Suprapubic skin (tissue), 4 donors: ENCODE measurements at regions not wholly inside any gene's neighbourhood (a gene's known extent, or its start where the extent isn't known, plus 50 kb on each side); places are given as distances from the start of the nearest gene placed in this dataset.

Experiments used
- DNase-seq, 2 donors: peaks; one replicate each; pipeline ENCODE4 v3.0.0-alpha.2; 2019; ENCODE audit warnings: low spot score in 2 of 2
- H3K27ac ChIP-seq: fragments of 200-600 bp; sonication (generic); one replicate; pipeline ENCODE4 v1.5.1; 2019
- H3K27me3 ChIP-seq: fragments of 200-600 bp; sonication (generic); one replicate; pipeline ENCODE4 v1.5.1; 2019
- H3K36me3 ChIP-seq: fragments of 200-600 bp; sonication (generic); one replicate; pipeline ENCODE4 v1.5.1; 2019
- H3K4me1 ChIP-seq: fragments of 200-600 bp; sonication (generic); one replicate; pipeline ENCODE4 v1.5.1; 2019
- H3K4me3 ChIP-seq: fragments of 200-600 bp; sonication (generic); one replicate; pipeline ENCODE4 v1.5.1; 2019; ENCODE audit warnings: mild to moderate bottlenecking
- H3K9me3 ChIP-seq: fragments of 200-600 bp; sonication (generic); one replicate; pipeline ENCODE4 v1.5.1; 2019
- CTCF ChIP-seq, 2 donors: fragments of 200-600 bp in 1 of 2; fragments of 450-650 bp in 1 of 2; sonication (generic) in 1 of 2; IDR thresholded peaks; one replicate each; pipeline ENCODE4 v1.5.1; 2016 to 2019; ENCODE audit warnings: antibody characterized with exemption in 2 of 2, mild to moderate bottlenecking in 1 of 2, moderate library complexity in 1 of 2
- EP300 ChIP-seq: sonication (generic); formaldehyde crosslinking; IDR thresholded peaks from one replicate; pipeline ENCODE4 v1.6.1; 2017; ENCODE audit warnings: antibody characterized with exemption
- POLR2A ChIP-seq, 2 donors: fragments of 450-650 bp; IDR thresholded peaks; one replicate each; pipeline ENCODE4 v1.6.1; 2017; ENCODE audit warnings: antibody characterized with exemption in 2 of 2, mild to moderate bottlenecking in 2 of 2, moderate library complexity in 2 of 2
- POLR2AphosphoS5 ChIP-seq, 3 donors: sonication (generic); formaldehyde crosslinking; IDR thresholded peaks; one replicate each; pipeline ENCODE4 v1.6.1; 2017; ENCODE audit warnings: antibody characterized with exemption in 3 of 3
- WGBS: methylation state at CpG from one replicate; pipeline ENCODE4 v1.1.5; 2018; 5-methylcytosine and 5-hydroxymethylcytosine counted together

- TF ChIP-seq EP300 (no peak), POLR2AphosphoS5 (IDR thresholded peaks at IDR 0.05) (no peak), CTCF (IDR thresholded peaks at IDR 0.05) (no peak), POLR2A (IDR thresholded peaks at IDR 0.05) (no peak)
These were observed 148.8 kb upstream of the DHRS4 start for GRCh38 chr14:23804817-23805216.

GRCh38 chr14:23805761-23806160 is 147.8 kb upstream of the DHRS4 start:
- Histone ChIP-seq H3K9me3 (peaks cover 4% of the 10 kb centered on the region), H3K27ac (no peak overlapping the region), H3K4me1 (no peaks in the 10 kb centered on the region), H3K36me3 (no peaks in the 10 kb centered on the region), H3K27me3 (no peaks in the 10 kb centered on the region), H3K4me3 (no peak overlapping the region)
- DNase-seq, result no peak
- TF ChIP-seq POLR2AphosphoS5 (IDR thresholded peaks at IDR 0.05) (no peak), POLR2A (IDR thresholded peaks at IDR 0.05) (no peak), EP300 (no peak), CTCF (IDR thresholded peaks at IDR 0.05) (no peak)

More at GRCh38 chr14:23804817-23805216, 148.8 kb upstream of the DHRS4 start:
- Histone ChIP-seq H3K27ac (no peak overlapping the region), H3K4me3 (no peak overlapping the region), H3K27me3 (no peaks in the 10 kb centered on the region), H3K36me3 (no peaks in the 10 kb centered on the region), H3K9me3 (peaks cover 4% of the 10 kb centered on the region), H3K4me1 (no peaks in the 10 kb centered on the region)
- DNase-seq, result no peak
- WGBS, result 68% methylated on average over 3 of the region's 3 CpGs

- 78% methylated on average over 6 of the region's 6 CpGs for WGBS
- Histone ChIP-seq H3K36me3 (no peaks in the 10 kb centered on the region), H3K9me3 (no peaks in the 10 kb centered on the region)
These were observed 138.9 kb upstream of the DHRS4 start for GRCh38 chr14:23814527-23815256.

GRCh38 chr14:23816371-23816770 is 137.2 kb upstream of the DHRS4 start:
- DNase-seq, result no peak
- H3K27ac ChIP-seq, result no peak overlapping the region
- WGBS, result 72% methylated on average over 5 of the region's 5 CpGs
- H3K4me1 ChIP-seq, result no peaks in the 10 kb centered on the region
- no peaks in the 10 kb centered on the region for H3K9me3 ChIP-seq
- H3K4me3 ChIP-seq, result no peak overlapping the region
- TF ChIP-seq CTCF (IDR thresholded peaks at IDR 0.05) (no peak), EP300 (no peak), POLR2A (IDR thresholded peaks at IDR 0.05) (no peak), POLR2AphosphoS5 (IDR thresholded peaks at IDR 0.05) (no peak)
- no peaks in the 10 kb centered on the region for H3K36me3 ChIP-seq
- no peaks in the 10 kb centered on the region for H3K27me3 ChIP-seq

More at GRCh38 chr14:23814527-23815256, 138.9 kb upstream of the DHRS4 start:
- no peak for DNase-seq
- H3K4me1 ChIP-seq, result no peaks in the 10 kb centered on the region
- no peak overlapping the region for H3K4me3 ChIP-seq
- no peaks in the 10 kb centered on the region for H3K27me3 ChIP-seq
- H3K27ac ChIP-seq, result no peak overlapping the region
- TF ChIP-seq POLR2A (IDR thresholded peaks at IDR 0.05), result no peak
- TF ChIP-seq CTCF (IDR thresholded peaks at IDR 0.05), result no peak
- TF ChIP-seq POLR2AphosphoS5 (IDR thresholded peaks at IDR 0.05), result no peak
- no peak for TF ChIP-seq EP300

GRCh38 chr14:23817164-23817767 is 136.3 kb upstream of the DHRS4 start:
- no peaks in the 10 kb centered on the region for H3K36me3 ChIP-seq
- no peak overlapping the region for H3K4me3 ChIP-seq
- H3K27me3 ChIP-seq, result no peaks in the 10 kb centered on the region
- H3K27ac ChIP-seq, result no peak overlapping the region
- no peaks in the 10 kb centered on the region for H3K4me1 ChIP-seq
- TF ChIP-seq CTCF (IDR thresholded peaks at IDR 0.05), result no peak
- WGBS, result 62% methylated on average over 4 of the region's 4 CpGs
- no peaks in the 10 kb centered on the region for H3K9me3 ChIP-seq
- DNase-seq, result no peak
